ENCODE measurements at regions not wholly inside any gene's neighbourhood (a gene's known extent, or its start where the extent isn't known, plus 50 kb on each side); places are given as distances from the start of the nearest gene placed in this dataset.
"Not testable (repeated sequence)": the region's sequence is repeated elsewhere in the genome, so short reads cannot be mapped to it uniquely, and the experiment has no call there.

GRCh38 chr14:48349689-48350088, 674.3 kb upstream of the MDGA2 start:
- no peak for DNase-seq

DNA sequence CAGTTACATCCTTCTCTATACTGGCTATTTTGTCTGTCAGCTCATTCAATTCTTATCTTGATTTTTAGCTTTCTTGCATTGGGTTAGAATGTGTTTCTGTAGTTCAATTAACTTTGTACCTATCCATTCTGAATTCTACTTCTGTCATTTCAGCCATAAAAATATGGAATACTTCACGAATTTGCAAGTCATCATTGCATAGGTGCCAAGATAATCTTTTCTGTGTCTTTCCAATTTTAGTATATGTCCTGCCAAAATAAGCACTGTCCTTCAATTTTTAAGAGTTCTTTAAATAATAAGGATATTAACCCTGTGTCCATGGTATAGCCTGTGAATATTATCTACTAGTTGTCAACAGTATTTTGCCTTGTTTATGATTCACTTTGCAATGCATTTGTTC, 665.7 kb upstream of the MDGA2 start:
- DNase-seq, result no peak

DNA sequence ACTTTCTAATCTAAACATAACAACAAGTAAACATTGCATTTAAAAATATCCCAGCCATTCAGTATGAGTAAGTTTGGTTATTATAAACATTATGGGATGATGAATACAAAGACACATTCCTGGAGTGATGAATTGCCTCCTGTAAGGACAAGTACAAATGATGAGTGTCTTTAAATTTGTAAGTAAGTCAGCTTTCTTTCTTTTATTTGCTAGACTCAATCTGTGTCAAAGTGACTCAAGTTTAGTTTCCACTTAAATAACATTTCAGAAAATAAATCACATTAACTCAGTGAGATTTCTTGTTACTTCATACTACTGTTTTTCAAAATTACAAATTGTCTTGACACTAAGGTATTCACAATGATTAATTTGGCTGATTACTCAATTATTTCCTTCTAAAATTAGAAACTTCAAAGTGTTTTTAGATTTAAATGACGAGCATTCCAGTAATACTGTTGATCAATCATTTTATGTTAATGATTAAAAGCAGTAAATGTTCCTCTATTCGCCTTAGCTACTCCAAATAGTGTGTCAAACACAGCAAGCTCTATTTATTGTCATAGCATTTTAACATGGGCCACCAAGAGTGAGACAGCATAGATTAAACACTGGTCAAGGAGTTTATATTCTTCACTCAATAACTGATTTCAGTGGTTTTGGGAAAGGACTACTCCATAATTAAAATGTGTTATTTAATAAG, 658.0 kb upstream of the MDGA2 start:
- DNase-seq, result no peak

- DNase-seq, result no peak
Measured at GRCh38 chr14:48331421-48331820, 656.0 kb upstream of the MDGA2 start.

- no peak for DNase-seq
Measured at GRCh38 chr14:48325486-48325885, 650.1 kb upstream of the MDGA2 start.

DNA sequence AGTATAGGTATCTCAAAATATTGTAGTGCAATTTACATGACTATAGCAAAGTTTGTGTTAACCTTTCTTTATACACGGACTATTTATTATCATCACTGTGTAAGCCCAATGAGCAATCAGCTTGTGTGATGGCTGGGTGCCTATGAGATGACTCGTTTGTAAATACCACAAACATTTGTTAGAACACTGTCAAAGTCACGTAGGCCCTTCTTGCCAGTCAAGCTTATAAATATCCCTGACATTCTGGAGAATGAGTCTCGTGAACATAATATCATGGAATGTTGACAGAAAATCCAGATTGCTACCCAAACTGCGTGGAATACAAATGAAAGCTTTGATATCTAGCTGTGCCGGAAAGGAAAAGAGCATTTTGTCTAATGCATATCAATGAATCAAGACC, 648.3 kb upstream of the MDGA2 start:
- no peak for DNase-seq

DNA sequence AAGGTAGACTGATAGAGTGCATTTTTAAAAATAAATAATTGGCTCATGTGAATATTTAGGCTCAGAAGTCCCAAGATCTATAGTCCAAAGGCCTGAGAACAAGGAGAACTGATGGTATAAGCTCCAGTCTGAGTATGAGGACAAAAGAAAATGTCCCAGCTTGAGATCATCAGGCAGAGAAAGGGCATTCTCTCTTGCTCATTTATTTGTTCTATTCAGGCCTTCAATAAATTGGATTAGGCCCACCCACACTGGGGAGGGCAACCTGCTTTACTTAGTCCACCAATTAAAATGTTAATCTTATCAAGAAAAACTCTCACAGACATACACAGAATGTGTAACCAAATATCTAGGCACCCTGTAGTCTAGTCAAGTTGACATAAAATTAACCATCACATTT, 644.4 kb upstream of the MDGA2 start:
- no peak for DNase-seq

- no peak for DNase-seq
Measured at GRCh38 chr14:48304729-48305128, 629.3 kb upstream of the MDGA2 start.

GRCh38 chr14:48289701-48290100, 614.3 kb upstream of the MDGA2 start:
- no peak for DNase-seq

DNA sequence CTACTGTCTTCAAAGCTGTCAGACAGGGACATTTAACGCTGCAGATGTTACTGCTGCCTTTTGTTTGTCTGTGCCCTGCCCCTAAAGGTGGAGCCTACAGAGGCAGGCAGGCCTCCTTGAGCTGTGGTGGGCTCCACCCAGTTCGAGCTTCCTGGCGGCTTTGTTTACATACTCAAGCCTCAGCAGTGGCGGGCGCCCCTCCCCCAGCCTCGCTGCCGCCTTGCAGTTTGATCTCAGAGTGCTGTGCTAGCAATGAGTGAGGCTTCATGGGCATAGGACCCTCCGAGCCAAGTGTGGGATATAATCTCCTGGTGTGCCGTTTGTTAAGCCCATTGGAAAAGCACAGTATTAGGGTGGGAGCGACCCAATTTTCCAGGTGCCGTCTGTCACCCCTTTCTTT, 609.8 kb upstream of the MDGA2 start:
- not testable (repeated sequence) for DNase-seq

DNA sequence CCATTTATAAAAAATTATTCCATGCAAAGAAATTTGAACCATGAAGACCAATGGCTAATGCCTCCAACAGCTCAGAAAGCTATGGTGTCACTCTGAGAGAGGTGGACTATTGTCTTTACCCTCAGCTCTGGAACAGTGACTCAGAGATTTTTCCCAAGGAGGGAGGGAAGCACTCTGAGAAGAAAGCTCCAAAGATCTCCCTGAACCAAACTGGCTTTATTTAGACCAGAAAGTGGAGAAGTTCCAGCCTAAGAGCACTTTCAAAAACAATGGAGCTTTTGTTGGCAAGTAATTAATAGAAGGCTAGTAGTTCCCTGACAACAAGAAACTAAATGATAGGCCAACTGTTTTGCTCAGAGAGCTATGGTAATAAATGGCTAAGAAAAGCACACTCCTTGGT, 599.9 kb upstream of the MDGA2 start:
- no peak for DNase-seq

- DNase-seq, result no peak
Measured at GRCh38 chr14:48274826-48275225, 599.4 kb upstream of the MDGA2 start.

GRCh38 chr14:48267926-48268325, 592.5 kb upstream of the MDGA2 start:
- not testable (repeated sequence) for DNase-seq

- DNase-seq, result not testable (repeated sequence)
Measured at GRCh38 chr14:48266201-48266600, 590.8 kb upstream of the MDGA2 start.

- DNase-seq, result no peak
Measured at GRCh38 chr14:48261436-48261835, 586.0 kb upstream of the MDGA2 start.

- not testable (repeated sequence) for DNase-seq
Measured at GRCh38 chr14:48260394-48261295, 585.2 kb upstream of the MDGA2 start.

DNA sequence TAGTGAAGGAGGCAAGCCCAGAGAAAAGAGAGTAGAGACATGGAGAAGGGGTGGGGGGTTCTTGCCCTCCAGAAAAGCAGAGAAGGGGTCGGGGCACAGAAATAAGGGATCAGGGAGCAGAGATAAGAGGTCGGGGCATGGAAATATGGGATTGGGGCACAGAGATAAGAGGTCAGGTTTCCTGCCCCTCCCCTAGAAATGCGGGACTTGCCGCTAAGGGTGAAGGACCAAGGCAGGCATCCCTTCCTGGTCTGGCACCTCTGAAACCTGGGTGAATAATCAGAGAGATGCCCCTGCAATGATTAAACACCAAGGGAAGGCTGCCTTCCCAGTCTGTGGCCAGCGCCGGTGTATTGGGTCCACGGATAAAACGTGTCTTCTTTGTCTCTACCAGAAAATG, 584.5 kb upstream of the MDGA2 start:
- not testable (repeated sequence) for DNase-seq

GRCh38 chr14:48259232-48259631, 583.8 kb upstream of the MDGA2 start:
- not testable (repeated sequence) for DNase-seq

DNA sequence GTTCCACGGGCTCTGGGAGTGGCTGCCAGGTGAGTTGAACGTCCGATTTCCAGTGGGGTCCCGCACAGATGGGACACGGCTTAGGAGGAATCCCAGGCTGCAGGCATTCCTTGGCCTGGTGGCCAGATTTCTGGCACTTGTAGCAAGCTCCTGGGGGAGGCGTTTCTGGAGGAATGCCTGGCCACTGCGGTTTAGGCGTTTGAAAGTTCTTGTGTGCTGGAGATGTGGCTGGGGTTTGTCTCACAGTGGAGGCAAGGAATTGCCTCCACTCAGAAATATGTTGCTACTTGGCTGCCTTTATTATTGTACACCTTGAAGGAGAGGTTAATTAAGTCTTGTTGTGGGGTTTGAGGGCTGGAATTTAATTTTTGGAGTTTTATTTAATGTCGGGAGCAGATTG, 583.3 kb upstream of the MDGA2 start:
- DNase-seq, result not testable (repeated sequence)

DNA sequence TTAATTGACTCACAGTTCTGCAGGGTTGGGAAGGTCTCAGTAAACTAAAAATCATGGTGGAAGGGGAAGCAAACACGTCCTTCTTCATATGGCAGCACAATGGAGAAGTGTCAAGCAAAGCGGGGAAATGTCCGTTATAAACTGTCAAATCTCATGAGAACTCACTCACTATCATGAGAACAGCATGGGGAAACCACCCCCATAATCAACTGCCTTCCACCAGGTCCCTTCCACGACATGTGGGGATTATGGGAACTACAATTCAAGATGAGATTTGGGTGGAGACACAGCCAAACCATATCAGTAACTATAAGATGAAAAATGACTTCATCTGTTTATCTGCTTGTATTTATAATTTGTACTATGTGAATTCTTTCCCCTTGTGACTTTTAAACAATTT, 577.6 kb upstream of the MDGA2 start:
- DNase-seq, result no peak

GRCh38 chr14:48251290-48251689, 575.9 kb upstream of the MDGA2 start:
- DNase-seq, result no peak

DNA sequence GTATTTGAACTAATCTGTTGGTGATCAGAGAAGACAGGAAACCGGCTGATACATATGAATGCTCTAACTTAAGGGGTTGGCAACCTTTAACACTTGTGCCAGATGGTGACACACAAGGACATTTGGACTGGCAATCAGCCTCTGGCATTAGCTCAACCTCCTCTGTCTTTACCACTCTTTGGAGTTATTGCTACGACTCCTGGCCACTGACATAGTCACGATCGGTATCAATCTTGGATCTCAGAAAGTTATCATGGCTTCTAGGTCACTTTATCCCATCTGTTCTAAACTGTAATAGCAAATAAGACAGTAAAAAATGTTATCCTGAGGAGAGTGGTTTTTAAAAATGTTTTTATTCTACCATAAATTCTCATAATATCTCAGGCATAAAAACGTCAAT, 575.2 kb upstream of the MDGA2 start:
- no peak for DNase-seq

DNA sequence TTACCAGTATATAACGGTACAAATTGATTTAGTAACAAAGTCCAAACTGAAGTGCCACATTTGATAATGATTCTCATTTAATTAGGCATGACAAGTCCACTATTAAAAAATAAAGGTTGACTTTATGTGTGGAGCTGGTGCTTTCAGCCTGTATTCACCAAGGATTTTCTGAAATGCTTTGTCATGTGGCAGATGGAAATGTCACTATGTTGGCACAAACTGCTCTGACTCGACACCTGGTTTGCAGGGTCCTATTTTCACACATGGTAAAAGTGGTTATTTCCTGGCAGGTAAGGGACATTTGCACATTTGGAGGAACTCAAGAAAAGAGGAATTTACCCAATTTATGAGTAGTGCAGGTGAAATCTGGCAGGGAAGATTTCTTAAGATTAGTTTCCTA, 572.6 kb upstream of the MDGA2 start:
- no peak for DNase-seq

DNA sequence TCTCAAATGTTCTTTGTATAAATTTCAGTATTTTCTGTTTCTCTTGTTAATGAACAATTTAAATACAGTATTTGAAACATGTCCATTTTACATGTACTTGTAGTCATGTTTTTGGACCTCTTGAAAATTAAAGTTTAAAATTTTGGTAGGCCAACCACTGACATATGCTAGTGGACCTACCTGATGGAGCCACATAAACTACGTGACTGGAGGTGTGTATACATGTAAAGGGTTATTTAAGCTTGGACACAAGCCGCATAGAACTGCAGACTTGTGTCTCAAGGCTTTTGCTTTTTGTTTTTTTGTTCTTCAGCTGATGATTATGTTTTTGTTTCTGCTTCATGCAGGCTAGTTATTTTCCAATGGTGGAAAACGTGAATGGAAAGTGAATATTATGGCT, 568.5 kb upstream of the MDGA2 start:
- DNase-seq, result no peak

Measured in central memory CD4-positive, alpha-beta T cell (primary cell).